HEK293 (cell line): ENCODE measurements at regions not wholly inside any gene's neighbourhood (a gene's known extent, or its start where the extent isn't known, plus 50 kb on each side); places are given as distances from the start of the nearest gene placed in this dataset.

Source experiments
- CTCF ChIA-PET: fragments of 350-600 bp; formaldehyde crosslinking; extraction: SDS; loops from one replicate; lab custom pipeline; 2021; ENCODE audit warnings: antibody characterized with exemption; lab: Yijun Ruan, JAX
- POLR2A ChIA-PET: fragments of 300-600 bp; formaldehyde crosslinking; extraction: SDS; loops from one replicate; lab custom pipeline; 2020; ENCODE audit warnings: antibody characterized with exemption, inconsistent platforms; lab: Yijun Ruan, JAX
- H3K27ac ChIP-seq: fragments of 200-500 bp; sonication (Bioruptor generic); 2 replicates; pipeline ENCODE4 v1.5.1; 2014; ENCODE audit warnings: low read depth, low read length, control low read depth, inconsistent platforms; ENCODE audit errors: extremely low read depth
- H3K36me3 ChIP-seq, 2 experiments: fragments of 200-500 bp in 1 of 2; sonication (Bioruptor generic) in 1 of 2; 1 replicate in 1 of 2; 2 replicates in 1 of 2; pipeline ENCODE4 v1.5.1; 2014 to 2017; ENCODE audit warnings: inconsistent platforms in 2 of 2, low read length in 2 of 2; ENCODE audit not compliant: control insufficient read depth in 2 of 2, insufficient read depth in 1 of 2
- H3K4me1 ChIP-seq: fragments of 200-500 bp; sonication (Bioruptor generic); 2 replicates; pipeline ENCODE4 v1.5.1; 2014; ENCODE audit warnings: mild to moderate bottlenecking, low read length, inconsistent platforms; ENCODE audit not compliant: control insufficient read depth, insufficient read depth
- H3K4me3 ChIP-seq: 2 replicates; pipeline ENCODE4 v1.5.1; 2011; ENCODE audit warnings: low read depth, mild to moderate bottlenecking, control low read depth, low read length, moderate library complexity
- H3K9me3 ChIP-seq: fragments of 200-500 bp; sonication (Bioruptor generic); 2 replicates; pipeline ENCODE4 v1.5.1; 2014; ENCODE audit warnings: low read depth, low read length, inconsistent platforms; ENCODE audit not compliant: control insufficient read depth, insufficient read depth
- KLF7 ChIP-seq: fragments of 450-650 bp; formaldehyde crosslinking; IDR thresholded peaks from 2 replicates; pipeline ENCODE4 v1.5.1; 2016; ENCODE audit warnings: missing biosample characterization, missing genetic modification characterization, borderline replicate concordance
- OSR2 ChIP-seq: fragments of 450-650 bp; formaldehyde crosslinking; IDR thresholded peaks from 2 replicates; pipeline ENCODE4 v1.5.1; 2016; ENCODE audit warnings: missing biosample characterization, missing genetic modification characterization
- SP3 ChIP-seq: fragments of 450-650 bp; formaldehyde crosslinking; IDR thresholded peaks from 2 replicates; pipeline ENCODE4 v1.5.1; 2016; ENCODE audit warnings: missing biosample characterization, missing genetic modification characterization
- WT1 ChIP-seq: fragments of 450-650 bp; formaldehyde crosslinking; IDR thresholded peaks from 2 replicates; pipeline ENCODE4 v1.5.1; 2016; ENCODE audit warnings: missing biosample characterization, missing genetic modification characterization
- ZBTB48 ChIP-seq: fragments of 450-650 bp; formaldehyde crosslinking; IDR thresholded peaks from 2 replicates; pipeline ENCODE4 v1.5.1; 2016; ENCODE audit warnings: missing biosample characterization, missing genetic modification characterization
- ZBTB7A ChIP-seq: fragments of 450-650 bp; formaldehyde crosslinking; IDR thresholded peaks from 2 replicates; pipeline ENCODE4 v1.5.1; 2016; ENCODE audit warnings: low read depth, missing biosample characterization, missing genetic modification characterization
- ZFHX2 ChIP-seq: fragments of 450-650 bp; formaldehyde crosslinking; conservative IDR thresholded peaks from 2 replicates; pipeline ENCODE4 v1.5.1; 2016; ENCODE audit warnings: missing biosample characterization, missing genetic modification characterization
- ZNF214 ChIP-seq: fragments of 450-650 bp; formaldehyde crosslinking; IDR thresholded peaks from 2 replicates; pipeline ENCODE4 v1.5.1; 2017; ENCODE audit warnings: missing biosample characterization, mild to moderate bottlenecking, missing genetic modification characterization, borderline replicate concordance
- ZNF341 ChIP-seq: fragments of 450-650 bp; formaldehyde crosslinking; IDR thresholded peaks from 2 replicates; pipeline ENCODE4; 2016; ENCODE audit warnings: low read depth, missing biosample characterization, missing genetic modification characterization
- ZNF544 ChIP-seq: fragments of 450-650 bp; formaldehyde crosslinking; IDR thresholded peaks from 2 replicates; pipeline ENCODE4 v1.5.0; 2017; ENCODE audit warnings: missing biosample characterization, missing genetic modification characterization
- ZNF558 ChIP-seq: fragments of 450-650 bp; formaldehyde crosslinking; IDR thresholded peaks from 2 replicates; pipeline ENCODE4 v1.5.1; 2016; ENCODE audit warnings: missing biosample characterization, missing genetic modification characterization
- ZNF660 ChIP-seq: fragments of 450-650 bp; IDR thresholded peaks from 2 replicates; pipeline ENCODE4 v1.5.1; 2018; ENCODE audit warnings: missing biosample characterization, mild to moderate bottlenecking, missing genetic modification characterization
- ZNF777 ChIP-seq: fragments of 450-650 bp; formaldehyde crosslinking; IDR thresholded peaks from 2 replicates; pipeline ENCODE4 v1.5.1; 2017; ENCODE audit warnings: missing biosample characterization, missing genetic modification characterization, borderline replicate concordance
- TF ChIP-seq, protein P1 (sequence below): fragments of 450-650 bp; formaldehyde crosslinking; IDR thresholded peaks from 2 replicates; pipeline ENCODE4 v1.5.1; 2017; ENCODE audit warnings: missing biosample characterization, mild to moderate bottlenecking, missing genetic modification characterization, moderate library complexity
- TF ChIP-seq, protein P2 (sequence below): fragments of 450-650 bp; formaldehyde crosslinking; IDR thresholded peaks from 2 replicates; pipeline ENCODE4 v1.5.1; 2016; ENCODE audit warnings: missing biosample characterization, missing genetic modification characterization
- TF ChIP-seq, protein P3 (sequence below): fragments of 450-650 bp; formaldehyde crosslinking; IDR thresholded peaks from 2 replicates; pipeline ENCODE4 v1.5.1; 2017; ENCODE audit warnings: missing biosample characterization, missing genetic modification characterization
- TF ChIP-seq, protein P4 (sequence below): fragments of 450-650 bp; formaldehyde crosslinking; IDR thresholded peaks from 2 replicates; pipeline ENCODE4 v1.5.1; 2016; ENCODE audit warnings: missing biosample characterization, missing genetic modification characterization
- TF ChIP-seq, protein P5 (sequence below): fragments of 450-650 bp; formaldehyde crosslinking; IDR thresholded peaks from 2 replicates; pipeline ENCODE4 v1.5.1; 2016; ENCODE audit warnings: missing biosample characterization, missing genetic modification characterization
- TF ChIP-seq, protein P6 (sequence below): fragments of 450-650 bp; formaldehyde crosslinking; IDR thresholded peaks from 2 replicates; pipeline ENCODE4 v1.5.1; 2016; ENCODE audit warnings: missing biosample characterization, missing genetic modification characterization

DNA sequence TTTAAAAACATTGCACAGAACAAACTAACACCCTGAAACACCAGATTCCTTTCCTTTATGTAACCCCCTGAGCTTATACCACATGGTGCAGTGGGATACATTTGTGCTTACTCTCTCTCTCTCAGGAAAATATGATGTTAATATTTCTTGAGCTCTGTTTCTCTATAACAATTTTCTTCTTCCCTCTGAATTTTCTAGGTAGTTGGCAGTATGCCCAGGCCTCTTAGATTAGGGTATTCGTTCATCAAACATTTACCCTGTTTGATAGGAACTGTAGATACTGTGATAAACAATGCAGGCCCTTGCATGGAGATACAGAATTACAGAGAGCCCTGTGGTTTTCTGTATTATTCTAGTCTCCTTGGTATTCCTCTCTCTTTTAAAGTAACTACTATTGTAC lies 567.8 kb downstream of the IPMK start (continued):
- no peak for TF ChIP-seq ZBTB48
- TF ChIP-seq, protein P1, sequence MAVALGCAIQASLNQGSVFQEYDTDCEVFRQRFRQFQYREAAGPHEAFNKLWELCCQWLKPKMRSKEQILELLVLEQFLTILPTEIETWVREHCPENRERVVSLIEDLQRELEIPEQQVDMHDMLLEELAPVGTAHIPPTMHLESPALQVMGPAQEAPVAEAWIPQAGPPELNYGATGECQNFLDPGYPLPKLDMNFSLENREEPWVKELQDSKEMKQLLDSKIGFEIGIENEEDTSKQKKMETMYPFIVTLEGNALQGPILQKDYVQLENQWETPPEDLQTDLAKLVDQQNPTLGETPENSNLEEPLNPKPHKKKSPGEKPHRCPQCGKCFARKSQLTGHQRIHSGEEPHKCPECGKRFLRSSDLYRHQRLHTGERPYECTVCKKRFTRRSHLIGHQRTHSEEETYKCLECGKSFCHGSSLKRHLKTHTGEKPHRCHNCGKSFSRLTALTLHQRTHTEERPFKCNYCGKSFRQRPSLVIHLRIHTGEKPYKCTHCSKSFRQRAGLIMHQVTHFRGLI (tag by site-specific recombination) = no peak
- TF ChIP-seq, protein P2, sequence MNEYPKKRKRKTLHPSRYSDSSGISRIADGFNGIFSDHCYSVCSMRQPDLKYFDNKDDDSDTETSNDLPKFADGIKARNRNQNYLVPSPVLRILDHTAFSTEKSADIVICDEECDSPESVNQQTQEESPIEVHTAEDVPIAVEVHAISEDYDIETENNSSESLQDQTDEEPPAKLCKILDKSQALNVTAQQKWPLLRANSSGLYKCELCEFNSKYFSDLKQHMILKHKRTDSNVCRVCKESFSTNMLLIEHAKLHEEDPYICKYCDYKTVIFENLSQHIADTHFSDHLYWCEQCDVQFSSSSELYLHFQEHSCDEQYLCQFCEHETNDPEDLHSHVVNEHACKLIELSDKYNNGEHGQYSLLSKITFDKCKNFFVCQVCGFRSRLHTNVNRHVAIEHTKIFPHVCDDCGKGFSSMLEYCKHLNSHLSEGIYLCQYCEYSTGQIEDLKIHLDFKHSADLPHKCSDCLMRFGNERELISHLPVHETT = no peak

DNA sequence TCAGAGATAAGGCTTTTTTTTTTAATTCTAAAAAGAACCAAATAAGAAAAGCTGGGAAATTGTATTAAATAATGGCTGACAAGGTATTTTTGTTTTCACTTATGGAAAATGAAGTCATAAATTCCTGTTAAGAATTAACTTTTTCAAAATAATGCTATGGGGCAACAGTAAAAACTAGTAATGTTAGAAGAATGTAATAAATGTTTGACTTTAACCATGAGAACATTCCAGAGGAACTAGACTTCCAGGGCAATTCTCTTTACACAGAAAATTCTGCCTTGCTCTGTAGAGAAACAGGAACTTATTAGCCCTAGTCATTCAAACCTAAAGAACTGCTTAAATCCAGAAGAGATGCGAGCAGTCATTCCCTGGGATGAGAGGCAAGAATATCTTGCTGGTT lies 571.1 kb downstream of the IPMK start:
- no peaks in the 10 kb centered on the region for H3K36me3 ChIP-seq
- H3K27ac ChIP-seq = no peak overlapping the region
- no peak overlapping the region for H3K4me3 ChIP-seq
- no peaks in the 10 kb centered on the region for H3K4me1 ChIP-seq
- ChIA-PET CTCF (interaction anchor here (0.6 kb wide), 1 partner anchor 455 kb away, joined by 4 read pairs; no protein-coding TSS in a partner anchor), POLR2A (no interaction called here)
- TF ChIP-seq OSR2 = no peak
- no peak for TF ChIP-seq ZNF558 (tag by site-specific recombination)
- TF ChIP-seq, protein P3, sequence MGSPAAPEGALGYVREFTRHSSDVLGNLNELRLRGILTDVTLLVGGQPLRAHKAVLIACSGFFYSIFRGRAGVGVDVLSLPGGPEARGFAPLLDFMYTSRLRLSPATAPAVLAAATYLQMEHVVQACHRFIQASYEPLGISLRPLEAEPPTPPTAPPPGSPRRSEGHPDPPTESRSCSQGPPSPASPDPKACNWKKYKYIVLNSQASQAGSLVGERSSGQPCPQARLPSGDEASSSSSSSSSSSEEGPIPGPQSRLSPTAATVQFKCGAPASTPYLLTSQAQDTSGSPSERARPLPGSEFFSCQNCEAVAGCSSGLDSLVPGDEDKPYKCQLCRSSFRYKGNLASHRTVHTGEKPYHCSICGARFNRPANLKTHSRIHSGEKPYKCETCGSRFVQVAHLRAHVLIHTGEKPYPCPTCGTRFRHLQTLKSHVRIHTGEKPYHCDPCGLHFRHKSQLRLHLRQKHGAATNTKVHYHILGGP (tag by site-specific recombination) = no peak
- no peak for TF ChIP-seq ZNF341 (tag by site-specific recombination)
- TF ChIP-seq ZNF777 (tag by site-specific recombination) = no peak
- no peak for TF ChIP-seq ZFHX2
- no peak for TF ChIP-seq ZNF660 (tag by site-specific recombination)
- TF ChIP-seq ZBTB7A = no peak
- TF ChIP-seq SP3 (tag by site-specific recombination) = no peak
- TF ChIP-seq, protein P4, sequence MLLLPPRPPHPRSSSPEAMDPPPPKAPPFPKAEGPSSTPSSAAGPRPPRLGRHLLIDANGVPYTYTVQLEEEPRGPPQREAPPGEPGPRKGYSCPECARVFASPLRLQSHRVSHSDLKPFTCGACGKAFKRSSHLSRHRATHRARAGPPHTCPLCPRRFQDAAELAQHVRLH (tag by site-specific recombination) = no peak
- TF ChIP-seq ZNF214 (tag by site-specific recombination) = no peak
- TF ChIP-seq ZNF544 (tag by site-specific recombination) = no peak
- TF ChIP-seq, protein P5, sequence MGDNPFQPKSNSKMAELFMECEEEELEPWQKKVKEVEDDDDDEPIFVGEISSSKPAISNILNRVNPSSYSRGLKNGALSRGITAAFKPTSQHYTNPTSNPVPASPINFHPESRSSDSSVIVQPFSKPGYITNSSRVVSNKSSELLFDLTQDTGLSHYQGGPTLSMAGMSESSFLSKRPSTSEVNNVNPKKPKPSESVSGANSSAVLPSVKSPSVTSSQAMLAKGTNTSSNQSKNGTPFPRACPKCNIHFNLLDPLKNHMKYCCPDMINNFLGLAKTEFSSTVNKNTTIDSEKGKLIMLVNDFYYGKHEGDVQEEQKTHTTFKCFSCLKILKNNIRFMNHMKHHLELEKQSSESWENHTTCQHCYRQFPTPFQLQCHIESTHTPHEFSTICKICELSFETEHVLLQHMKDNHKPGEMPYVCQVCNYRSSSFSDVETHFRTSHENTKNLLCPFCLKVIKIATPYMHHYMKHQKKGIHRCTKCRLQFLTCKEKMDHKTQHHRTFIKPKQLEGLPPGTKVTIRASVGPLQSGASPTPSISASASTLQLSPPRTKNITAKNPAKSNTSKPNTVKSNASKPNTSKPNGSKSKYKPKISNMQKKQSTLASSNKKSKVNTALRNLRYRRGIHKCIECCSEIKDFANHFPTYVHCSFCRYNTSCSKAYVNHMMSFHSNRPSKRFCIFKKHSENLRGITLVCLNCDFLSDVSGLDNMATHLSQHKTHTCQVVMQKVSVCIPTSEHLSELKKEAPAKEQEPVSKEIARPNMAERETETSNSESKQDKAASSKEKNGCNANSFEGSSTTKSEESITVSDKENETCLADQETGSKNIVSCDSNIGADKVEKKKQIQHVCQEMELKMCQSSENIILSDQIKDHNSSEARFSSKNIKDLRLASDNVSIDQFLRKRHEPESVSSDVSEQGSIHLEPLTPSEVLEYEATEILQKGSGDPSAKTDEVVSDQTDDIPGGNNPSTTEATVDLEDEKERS (tag by site-specific recombination) = no peak
- TF ChIP-seq WT1 (tag by site-specific recombination) = no peak
- TF ChIP-seq, protein P6, sequence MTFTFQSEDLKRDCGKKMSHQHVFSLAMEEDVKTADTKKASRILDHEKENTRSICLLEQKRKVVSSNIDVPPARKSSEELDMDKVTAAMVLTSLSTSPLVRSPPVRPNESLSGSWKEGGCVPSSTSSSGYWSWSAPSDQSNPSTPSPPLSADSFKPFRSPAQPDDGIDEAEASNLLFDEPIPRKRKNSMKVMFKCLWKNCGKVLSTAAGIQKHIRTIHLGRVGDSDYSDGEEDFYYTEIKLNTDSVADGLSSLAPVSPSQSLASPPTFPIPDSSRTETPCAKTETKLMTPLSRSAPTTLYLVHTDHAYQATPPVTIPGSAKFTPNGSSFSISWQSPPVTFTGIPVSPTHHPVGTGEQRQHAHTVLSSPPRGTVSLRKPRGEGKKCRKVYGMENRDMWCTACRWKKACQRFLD (tag by site-specific recombination) = no peak
- TF ChIP-seq KLF7 (tag by site-specific recombination) = no peak
- no peaks in the 10 kb centered on the region for H3K9me3 ChIP-seq
